Cardiac muscle cell (in vitro differentiated cells and primary cell): ENCODE measurements at regions not wholly inside any gene's neighbourhood (a gene's known extent, or its start where the extent isn't known, plus 50 kb on each side); places are given as distances from the start of the nearest gene placed in this dataset.

ENCODE experiments used
- DNase-seq, 2 donors: peaks; one replicate each; pipeline versions ENCODE4 v3.0.0 to v3.0.0-alpha.2; 2010 to 2017; ENCODE audit warnings: low read depth in 1 of 2, low spot score in 1 of 2
- H3K27ac ChIP-seq: fragments of 200-600 bp; sonication (generic); 2 replicates; pipeline ENCODE4 v1.5.1; 2016
- H3K27me3 ChIP-seq: fragments of 200-600 bp; sonication (generic); 2 replicates; pipeline ENCODE4 v1.6.0; 2016; ENCODE audit warnings: control low read depth
- H3K36me3 ChIP-seq: fragments of 200-600 bp; sonication (generic); 2 replicates; pipeline ENCODE4 v1.5.1; 2016; ENCODE audit warnings: control low read depth
- H3K4me1 ChIP-seq: fragments of 200-600 bp; sonication (generic); 2 replicates; pipeline ENCODE4 v1.8.1; 2017; ENCODE audit warnings: low read depth, mild to moderate bottlenecking, mixed run types
- H3K4me3 ChIP-seq: fragments of 200-600 bp; sonication (generic); 2 replicates; pipeline ENCODE4 v1.5.1; 2016; ENCODE audit warnings: mild to moderate bottlenecking
- H3K9me3 ChIP-seq: fragments of 200-600 bp; sonication (generic); 2 replicates; pipeline ENCODE4 v1.5.1; 2017; ENCODE audit warnings: low read depth, mild to moderate bottlenecking, control low read depth
- CTCF ChIP-seq: IDR thresholded peaks from 2 replicates; pipeline ENCODE4 v1.5.1; 2012; ENCODE audit warnings: low read depth, mild to moderate bottlenecking, low read length

GRCh38 chr4:133263104-133263503 is 114.0 kb downstream of the PCDH10 start:
- Histone ChIP-seq H3K9me3 (no peaks in the 10 kb centered on the region), H3K27ac (no peak overlapping the region), H3K4me3 (no peak overlapping the region), H3K27me3 (no peaks in the 10 kb centered on the region), H3K4me1 (peaks cover 8% of the 10 kb centered on the region), H3K36me3 (no peaks in the 10 kb centered on the region)
- no peak for TF ChIP-seq CTCF
- DNase-seq = no peak

GRCh38 chr4:133247861-133248260 is 98.8 kb downstream of the PCDH10 start:
- Histone ChIP-seq H3K4me3 (no peak overlapping the region), H3K4me1 (peaks cover 10% of the 10 kb centered on the region), H3K27me3 (no peaks in the 10 kb centered on the region), H3K36me3 (no peaks in the 10 kb centered on the region), H3K9me3 (no peaks in the 10 kb centered on the region), H3K27ac (no peak overlapping the region)
- DNase-seq = no peak
- no peak for TF ChIP-seq CTCF

GRCh38 chr4:133245226-133245625 is 96.1 kb downstream of the PCDH10 start:
- H3K27me3 ChIP-seq = no peaks in the 10 kb centered on the region

More at GRCh38 chr4:133245226-133245625, 96.1 kb downstream of the PCDH10 start:
- Histone ChIP-seq H3K36me3 (no peaks in the 10 kb centered on the region), H3K27ac (no peak overlapping the region), H3K4me3 (no peak overlapping the region), H3K9me3 (no peaks in the 10 kb centered on the region), H3K4me1 (peaks cover 10% of the 10 kb centered on the region)
- no peak for TF ChIP-seq CTCF
- no peak for DNase-seq
